Stimulated activated CD8-positive, alpha-beta memory T cell treated with anti-CD3 and anti-CD28 coated beads, Interleukin-4, amount 100 ng/mL, for 24 hours (primary cell): ENCODE measurements at regions not wholly inside any gene's neighbourhood (a gene's known extent, or its start where the extent isn't known, plus 50 kb on each side); places are given as distances from the start of the nearest gene placed in this dataset.

Experiments
- DNase-seq: peaks from one replicate; pipeline ENCODE4 v3.0.0-alpha.2; 2020; ENCODE audit warnings: low read depth

GRCh38 chr4:140213116-140213515 lies 59.1 kb upstream of the MAML3 start:
- DNase-seq: no peak

GRCh38 chr4:140212646-140213045 lies 58.7 kb upstream of the MAML3 start:
- DNase-seq: no peak

GRCh38 chr4:140212194-140212593 lies 58.2 kb upstream of the MAML3 start:
- DNase-seq: no peak

GRCh38 chr4:140211693-140212092 lies 57.7 kb upstream of the MAML3 start:
- DNase-seq: no peak

GRCh38 chr4:140211161-140211560 lies 57.2 kb upstream of the MAML3 start:
- no peak for DNase-seq

- DNase-seq: no peak
These were observed 54.9 kb upstream of the MAML3 start for GRCh38 chr4:140208921-140209320.
